A673 (cell line): ENCODE measurements at regions not wholly inside any gene's neighbourhood (a gene's known extent, or its start where the extent isn't known, plus 50 kb on each side); places are given as distances from the start of the nearest gene placed in this dataset.

Source experiments
- BruUV-seq: library from RNA; stranded (reverse); fragments of 400-500 nt; replicated peaks from 2 replicates; lab custom pipeline; 2021; lab: Mats Ljungman, UMichigan
- CTCF ChIA-PET: fragments of 300-600 bp; sonication (Branson Sonifier 250); formaldehyde crosslinking; loops from one replicate; lab custom pipeline; 2022; ENCODE audit warnings: antibody characterized with exemption; lab: Charles Lee
- POLR2A ChIA-PET: fragments of 300-600 bp; sonication (Branson Sonifier 250); formaldehyde crosslinking; loops from one replicate; lab custom pipeline; 2022; ENCODE audit warnings: antibody characterized with exemption; ENCODE audit not compliant: low non-redundant PET; lab: Charles Lee
- DNase-seq: peaks from one replicate; pipeline ENCODE4 v3.0.0-alpha.2; 2015; ENCODE audit warnings: low spot score
- H3K27ac ChIP-seq: fragments of 200-600 bp; sonication (generic); 2 replicates; pipeline ENCODE4 v1.5.1; 2016; ENCODE audit warnings: mixed run types, low read depth, mild to moderate bottlenecking, mixed read lengths, antibody characterized with exemption, low read length; ENCODE audit not compliant: poor library complexity, severe bottlenecking
- H3K27me3 ChIP-seq: fragments of 200-600 bp; sonication (generic); replicated peaks from 2 replicates; pipeline ENCODE4 v1.6.1; 2017; ENCODE audit warnings: mixed run types, low read depth, mild to moderate bottlenecking, mixed read lengths, antibody characterized with exemption, low read length; ENCODE audit not compliant: insufficient read depth, poor library complexity
- H3K36me3 ChIP-seq: fragments of 200-600 bp; sonication (generic); 2 replicates; pipeline ENCODE4 v1.6.1; 2016; ENCODE audit warnings: mixed run types, mild to moderate bottlenecking, mixed read lengths, antibody characterized with exemption, low read length; ENCODE audit not compliant: insufficient read depth, poor library complexity, severe bottlenecking
- H3K4me1 ChIP-seq: fragments of 200-600 bp; sonication (generic); 2 replicates; pipeline ENCODE4 v1.6.1; 2017; ENCODE audit warnings: mixed run types, mild to moderate bottlenecking, mixed read lengths, antibody characterized with exemption, low read length; ENCODE audit not compliant: insufficient read depth, poor library complexity, severe bottlenecking
- H3K4me3 ChIP-seq: fragments of 200-600 bp; sonication (generic); 2 replicates; pipeline ENCODE4 v1.5.1; 2016; ENCODE audit warnings: low read depth, mixed run types, mild to moderate bottlenecking, mixed read lengths, low read length; ENCODE audit not compliant: poor library complexity, severe bottlenecking
- H3K9me3 ChIP-seq: fragments of 200-600 bp; sonication (generic); 2 replicates; pipeline ENCODE4 v1.6.1; 2016; ENCODE audit warnings: mixed run types, low read depth, mild to moderate bottlenecking, mixed read lengths, antibody characterized with exemption, low read length; ENCODE audit not compliant: poor library complexity, severe bottlenecking
- EZH2 ChIP-seq: fragments of 200-600 bp; sonication (generic); IDR thresholded peaks from 2 replicates; pipeline ENCODE4 v1.6.1; 2017; ENCODE audit warnings: borderline replicate concordance, low read depth, mild to moderate bottlenecking, mixed read lengths, antibody characterized with exemption, low read length; ENCODE audit not compliant: poor library complexity, severe bottlenecking
- intact Hi-C: fragments of 100-400 bp; cut with micrococcal nuclease; formaldehyde crosslinking; loops from one replicate; pipeline ENCODE4 v1.10.0; 2022; ENCODE audit not compliant: unreplicated experiment
- TF ChIP-seq, protein P1 (sequence below): fragments of 300-800, 200-600 bp; sonication (generic); conservative IDR thresholded peaks from 2 replicates; pipeline ENCODE4 v1.5.1; 2017; ENCODE audit warnings: low read depth, mild to moderate bottlenecking, antibody characterized with exemption, low read length, moderate library complexity, mixed read lengths

DNA sequence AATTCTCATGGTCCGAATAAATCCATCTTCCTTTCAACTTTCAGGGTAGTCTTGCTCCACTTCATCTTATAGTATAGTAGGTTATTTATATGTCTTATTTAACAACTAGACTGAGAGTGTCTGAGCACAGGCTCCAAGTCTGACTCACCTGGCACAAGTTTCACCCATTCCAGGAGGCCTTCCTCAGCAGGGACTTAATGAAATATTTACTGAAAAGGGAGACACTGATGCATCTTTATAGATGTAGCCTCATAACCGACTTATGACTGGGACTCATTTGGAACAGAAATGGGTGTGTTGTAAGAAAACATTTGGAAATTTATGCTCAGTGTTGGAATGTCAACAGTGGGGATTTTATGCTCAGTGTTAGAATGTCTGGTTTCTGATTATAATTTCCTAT is 59.9 kb downstream of the CH25H start:
- TF ChIP-seq, protein P1, sequence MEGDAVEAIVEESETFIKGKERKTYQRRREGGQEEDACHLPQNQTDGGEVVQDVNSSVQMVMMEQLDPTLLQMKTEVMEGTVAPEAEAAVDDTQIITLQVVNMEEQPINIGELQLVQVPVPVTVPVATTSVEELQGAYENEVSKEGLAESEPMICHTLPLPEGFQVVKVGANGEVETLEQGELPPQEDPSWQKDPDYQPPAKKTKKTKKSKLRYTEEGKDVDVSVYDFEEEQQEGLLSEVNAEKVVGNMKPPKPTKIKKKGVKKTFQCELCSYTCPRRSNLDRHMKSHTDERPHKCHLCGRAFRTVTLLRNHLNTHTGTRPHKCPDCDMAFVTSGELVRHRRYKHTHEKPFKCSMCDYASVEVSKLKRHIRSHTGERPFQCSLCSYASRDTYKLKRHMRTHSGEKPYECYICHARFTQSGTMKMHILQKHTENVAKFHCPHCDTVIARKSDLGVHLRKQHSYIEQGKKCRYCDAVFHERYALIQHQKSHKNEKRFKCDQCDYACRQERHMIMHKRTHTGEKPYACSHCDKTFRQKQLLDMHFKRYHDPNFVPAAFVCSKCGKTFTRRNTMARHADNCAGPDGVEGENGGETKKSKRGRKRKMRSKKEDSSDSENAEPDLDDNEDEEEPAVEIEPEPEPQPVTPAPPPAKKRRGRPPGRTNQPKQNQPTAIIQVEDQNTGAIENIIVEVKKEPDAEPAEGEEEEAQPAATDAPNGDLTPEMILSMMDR = no peak
- no peak for TF ChIP-seq EZH2
- intact Hi-C loops = no loop called here
- no TSS peak for BruUV-seq
- CTCF ChIA-PET = no interaction called here
- Histone ChIP-seq H3K4me1 (peaks cover 5% of the 10 kb centered on the region), H3K4me3 (no peak overlapping the region), H3K9me3 (no peaks in the 10 kb centered on the region), H3K27me3 (no peaks in the 10 kb centered on the region), H3K36me3 (no peaks in the 10 kb centered on the region), H3K27ac (no peak overlapping the region)
- POLR2A ChIA-PET = no interaction called here
- DNase-seq = no peak

DNA sequence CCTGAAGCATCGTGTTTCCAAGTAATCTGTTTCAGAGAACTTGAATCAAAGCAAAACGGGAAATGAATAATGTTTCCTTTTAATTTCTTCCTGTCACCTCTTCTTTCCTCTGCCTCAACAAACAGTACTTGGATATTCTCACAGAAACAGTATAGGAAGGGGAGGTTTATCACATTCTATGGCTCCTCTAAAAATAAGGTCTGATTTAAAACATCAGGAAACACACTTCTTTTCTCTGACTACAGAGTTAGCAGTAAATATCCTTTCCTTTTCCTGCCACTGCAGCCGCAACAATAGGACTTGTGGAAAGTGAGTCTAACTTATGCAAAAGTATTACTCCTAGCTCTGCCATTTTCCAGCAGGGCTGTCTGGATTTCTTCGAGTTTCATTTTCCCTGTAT is 62.3 kb downstream of the CH25H start:
- POLR2A ChIA-PET = no interaction called here
- no TSS peak for BruUV-seq

DNA sequence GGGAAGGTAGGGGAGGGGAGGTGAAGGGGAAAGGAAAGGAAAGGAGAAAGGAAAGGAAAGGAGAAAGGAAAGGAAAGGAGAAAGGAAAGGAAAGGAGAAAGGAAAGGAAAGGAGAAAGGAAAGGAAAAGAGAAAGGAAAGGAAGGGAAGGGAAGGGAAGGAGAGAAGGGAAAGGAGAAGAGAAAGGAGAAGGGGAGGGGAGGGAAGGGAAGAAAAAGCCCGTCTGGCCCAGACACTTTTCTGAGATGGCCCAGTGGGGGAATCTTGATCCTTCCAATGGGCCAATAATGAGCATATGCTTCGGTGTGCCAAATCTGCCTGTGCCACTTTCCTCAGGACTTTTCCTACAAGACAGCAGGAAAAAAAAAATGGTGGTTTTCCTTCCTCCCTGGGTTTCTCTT is 64.5 kb downstream of the CH25H start:
- Histone ChIP-seq H3K27me3 (no peaks in the 10 kb centered on the region), H3K27ac (no peak overlapping the region), H3K4me1 (peaks cover 9% of the 10 kb centered on the region), H3K36me3 (no peaks in the 10 kb centered on the region), H3K4me3 (no peak overlapping the region), H3K9me3 (no peaks in the 10 kb centered on the region)
- intact Hi-C loops = no loop called here
- POLR2A ChIA-PET = no interaction called here
- no TSS peak for BruUV-seq
- TF ChIP-seq, protein P1 = no peak
- no peak for TF ChIP-seq EZH2
- no peak for DNase-seq
- CTCF ChIA-PET = no interaction called here

More for the DNA sequence above, 62.3 kb downstream of the CH25H start:
- H3K4me1 ChIP-seq = no peaks in the 10 kb centered on the region
- no peaks in the 10 kb centered on the region for H3K36me3 ChIP-seq
- H3K9me3 ChIP-seq = no peaks in the 10 kb centered on the region
- no peak overlapping the region for H3K4me3 ChIP-seq
- CTCF ChIA-PET = no interaction called here
- no peak for TF ChIP-seq EZH2
- TF ChIP-seq, protein P1 = no peak
- intact Hi-C loops = no loop called here
- no peak for DNase-seq
- no peaks in the 10 kb centered on the region for H3K27me3 ChIP-seq
- no peak overlapping the region for H3K27ac ChIP-seq
